ENCODE measurements at regions not wholly inside any gene's neighbourhood (a gene's known extent, or its start where the extent isn't known, plus 50 kb on each side); places are given as distances from the start of the nearest gene placed in this dataset.
"Not testable (repeated sequence)": the region's sequence is repeated elsewhere in the genome, so short reads cannot be mapped to it uniquely, and the experiment has no call there.

DNA sequence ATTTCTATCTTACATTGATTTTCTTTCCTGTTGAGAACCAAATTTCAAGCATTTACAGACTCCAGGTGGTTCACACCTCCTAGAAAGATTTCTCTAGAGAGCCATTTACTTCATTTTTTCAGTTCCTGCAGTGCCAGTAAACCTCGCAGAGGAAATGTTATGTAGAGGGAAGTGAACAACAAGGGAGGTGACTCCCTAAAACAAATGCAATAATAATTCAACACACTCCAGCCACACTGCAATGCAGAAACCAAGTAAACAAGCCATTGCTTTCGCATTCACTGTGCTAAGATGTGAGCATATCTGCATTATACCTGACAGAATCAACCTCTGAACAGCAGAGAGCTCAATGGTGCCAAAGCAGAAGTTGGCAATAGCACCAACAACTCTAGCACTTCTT, 215.1 kb downstream of the RBM26 start:
- no peak for DNase-seq (ENCODE audit: low read depth in 4 of 4, low spot score in 3 of 4)

DNA sequence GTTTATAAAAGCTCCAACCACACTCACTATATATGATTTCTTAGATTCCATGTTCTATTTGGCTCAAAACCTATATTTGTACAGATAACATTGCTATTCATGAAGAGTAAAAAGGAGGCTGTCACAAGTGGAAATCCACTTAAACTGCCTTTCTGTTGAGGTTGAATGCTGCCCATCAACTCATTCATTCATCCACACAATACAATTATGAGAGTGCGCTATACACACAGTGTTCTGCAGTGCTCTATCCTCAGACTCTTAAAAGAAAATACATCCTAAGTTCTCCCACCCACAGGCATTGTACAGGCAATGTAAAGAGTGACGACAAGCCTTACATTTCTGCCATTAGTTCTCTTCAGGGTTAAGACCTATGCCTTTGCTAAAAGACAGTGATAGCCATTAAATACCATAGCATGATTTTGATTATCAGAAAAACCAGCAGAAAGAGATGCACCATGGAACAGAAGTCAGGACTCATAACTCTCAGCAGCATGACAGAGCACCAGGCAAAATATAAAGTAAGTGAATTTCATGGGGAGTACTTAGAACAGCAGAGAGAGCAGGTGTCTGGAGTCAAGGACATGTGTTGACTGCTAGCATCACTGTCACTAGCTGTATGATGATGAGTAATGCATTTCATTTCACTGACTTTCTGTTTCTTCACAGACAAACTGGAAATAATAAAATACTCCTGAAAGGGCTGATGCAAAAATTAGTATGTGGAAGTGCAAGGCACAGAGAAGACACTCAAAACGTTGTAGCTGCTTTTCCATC, 218.0 kb downstream of the RBM26 start:
- no peak for DNase-seq (ENCODE audit: low read depth in 4 of 4, low spot score in 3 of 4)

DNA sequence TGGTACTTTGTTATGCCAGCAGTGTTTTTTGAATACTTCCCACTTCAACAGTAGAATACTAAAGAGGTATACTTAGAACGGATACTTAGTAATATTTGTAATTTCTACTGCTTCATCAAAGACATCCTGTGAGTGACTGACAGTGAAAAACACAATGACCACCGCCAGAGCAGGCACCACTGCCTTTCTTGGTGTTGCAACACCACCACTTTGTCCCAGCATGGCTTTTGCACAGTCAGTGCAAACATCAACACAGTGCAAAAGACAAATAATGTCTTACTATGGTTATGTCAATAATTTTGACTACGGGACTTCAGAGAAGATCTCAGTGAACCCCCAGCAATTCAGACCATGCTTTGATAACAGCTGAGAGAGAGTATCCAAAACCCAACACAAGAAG, 220.5 kb downstream of the RBM26 start:
- DNase-seq (ENCODE audit: low read depth in 4 of 4, low spot score in 3 of 4): no peak

DNA sequence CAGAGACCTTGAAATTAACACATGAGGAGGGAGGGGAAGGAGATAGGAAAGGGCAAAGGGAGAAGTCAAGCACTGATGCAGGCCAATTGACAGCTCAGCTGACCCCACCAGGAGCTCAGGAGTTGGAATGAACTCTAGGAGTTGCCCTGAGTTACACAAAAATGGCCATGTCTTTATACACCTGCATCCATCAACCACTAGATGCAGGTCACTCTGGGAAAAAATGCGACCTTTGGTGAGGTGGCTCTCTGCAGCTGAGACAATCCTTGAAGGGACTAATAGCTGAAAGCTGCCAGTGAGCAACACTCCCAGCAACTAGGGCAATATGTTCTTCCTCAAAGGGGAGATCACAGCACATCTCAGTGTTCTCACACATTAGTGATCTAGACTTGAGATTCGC, 222.8 kb downstream of the RBM26 start:
- no peak for DNase-seq (ENCODE audit: low read depth in 4 of 4, low spot score in 3 of 4)

DNA sequence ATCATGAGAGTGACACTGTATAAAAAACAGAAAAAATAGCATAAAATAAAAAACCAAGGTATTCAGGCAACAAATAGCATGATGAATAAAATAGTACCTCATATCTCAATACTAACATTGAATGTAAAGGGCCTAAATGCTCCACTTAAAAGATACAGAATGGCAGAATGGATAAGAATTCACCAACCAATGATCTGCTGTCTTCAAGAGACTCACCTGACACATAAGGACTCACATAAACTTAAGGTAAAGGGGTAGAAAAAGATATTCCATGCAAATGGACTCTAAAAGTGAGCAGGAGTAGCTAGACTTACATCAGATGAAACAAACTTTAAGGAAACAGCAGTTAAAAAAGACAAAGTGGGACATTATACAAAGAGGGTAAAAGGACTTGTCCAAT, 232.4 kb downstream of the RBM26 start:
- not testable (repeated sequence) for DNase-seq (ENCODE audit: low read depth in 4 of 4, low spot score in 3 of 4)

DNA sequence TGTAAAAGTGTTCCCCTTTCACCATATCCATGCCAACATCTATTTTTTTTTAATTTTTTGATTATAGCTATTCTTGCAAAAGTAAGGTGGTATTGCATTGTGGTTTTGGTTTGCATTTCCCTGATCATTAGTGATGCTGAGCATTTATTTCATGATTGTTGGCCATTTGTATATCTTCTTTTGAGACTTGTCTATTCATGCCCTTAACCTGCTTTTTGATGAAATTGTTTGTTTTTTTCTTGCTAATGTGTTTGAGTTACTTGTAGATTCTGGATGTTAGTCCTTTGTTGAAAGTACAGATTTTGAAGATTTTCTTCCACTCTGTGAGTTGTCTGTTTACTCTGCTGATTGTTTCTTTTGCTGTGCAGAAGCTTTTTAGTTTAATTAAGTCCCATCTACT, 233.1 kb downstream of the RBM26 start:
- not testable (repeated sequence) for DNase-seq (ENCODE audit: low read depth in 4 of 4, low spot score in 3 of 4)

DNA sequence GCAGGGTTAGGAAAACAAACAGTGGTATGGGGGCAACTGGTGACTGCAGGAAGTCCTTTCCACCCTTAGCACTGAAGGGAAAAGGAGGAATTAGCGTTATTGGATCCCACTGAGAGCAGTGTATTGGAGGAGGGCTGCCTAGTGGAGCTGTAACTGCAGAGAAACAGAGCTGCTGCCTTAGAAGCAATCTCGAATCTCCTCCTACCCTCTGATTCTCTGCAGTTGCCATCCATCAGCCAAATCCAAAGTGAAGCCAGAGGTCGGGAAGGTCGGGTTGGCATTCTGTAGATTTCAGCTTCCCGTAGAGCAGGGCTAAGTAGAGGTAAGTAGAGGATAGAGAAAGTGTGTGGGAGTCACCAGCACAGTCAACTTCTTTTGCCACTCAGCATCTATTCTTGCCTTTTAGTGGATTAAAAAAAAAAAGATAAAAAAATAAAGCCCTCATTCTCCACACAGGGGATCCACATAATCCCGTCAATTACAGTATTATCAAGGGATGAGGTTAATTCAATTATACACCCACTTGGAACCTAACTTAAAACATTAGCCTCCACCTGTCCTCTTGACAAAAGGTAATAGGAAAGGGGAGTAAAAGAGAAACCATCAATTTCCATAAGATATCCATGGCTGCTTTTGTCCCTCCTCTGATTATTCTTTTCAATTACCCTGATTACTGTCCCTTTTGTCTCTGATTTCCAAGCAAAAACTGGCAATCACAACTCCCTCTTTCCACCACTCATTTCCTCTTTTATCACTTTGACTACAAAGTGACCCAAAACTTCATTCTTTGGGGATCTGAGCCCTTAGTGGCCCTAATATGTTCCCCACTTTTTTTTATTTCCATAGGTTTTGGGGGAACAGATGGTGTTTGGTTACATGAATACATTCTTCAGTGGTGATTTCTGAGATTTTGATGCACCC, 234.7 kb downstream of the RBM26 start:
- no peak for DNase-seq (ENCODE audit: low read depth in 4 of 4, low spot score in 3 of 4)

DNA sequence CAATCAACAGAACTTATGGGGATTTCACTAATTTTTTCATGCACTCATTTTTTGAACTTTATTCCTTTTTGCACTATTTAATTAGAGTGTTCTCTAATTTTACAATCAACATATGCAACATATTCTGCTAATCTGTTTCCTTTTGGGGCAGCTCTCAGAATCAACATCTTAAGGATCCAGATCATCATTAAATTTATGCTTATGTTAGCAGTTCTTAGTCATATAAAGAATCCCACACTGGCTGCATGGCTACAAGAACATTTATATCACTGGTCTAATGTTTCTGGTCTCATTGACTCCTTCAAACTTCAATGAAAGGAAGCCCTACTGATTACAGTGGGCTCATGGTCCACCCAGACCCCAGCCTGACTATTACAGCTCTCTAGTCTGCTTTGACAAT, 245.2 kb downstream of the RBM26 start:
- no peak for DNase-seq (ENCODE audit: low read depth in 4 of 4, low spot score in 3 of 4)

DNA sequence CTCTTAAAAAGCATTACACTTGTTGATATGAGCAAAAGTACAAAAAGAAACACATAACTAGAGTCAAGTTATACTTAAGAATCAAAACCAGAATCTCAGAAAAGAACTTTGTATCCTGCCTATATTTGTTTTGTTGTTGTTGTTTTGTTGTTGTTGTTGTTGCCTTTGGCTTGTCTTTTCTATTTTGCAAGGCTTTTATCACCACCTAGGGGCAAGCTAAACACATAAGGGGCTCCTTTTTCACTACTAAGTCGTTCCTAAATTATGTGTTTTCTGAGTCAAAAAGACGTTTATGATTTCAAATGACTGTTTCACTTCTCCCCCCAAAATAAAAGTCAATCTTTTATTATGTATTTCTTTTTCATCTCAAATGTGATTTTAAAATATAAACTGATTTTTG, 250.2 kb downstream of the RBM26 start:
- no peak for DNase-seq (ENCODE audit: low read depth in 4 of 4, low spot score in 3 of 4)

DNA sequence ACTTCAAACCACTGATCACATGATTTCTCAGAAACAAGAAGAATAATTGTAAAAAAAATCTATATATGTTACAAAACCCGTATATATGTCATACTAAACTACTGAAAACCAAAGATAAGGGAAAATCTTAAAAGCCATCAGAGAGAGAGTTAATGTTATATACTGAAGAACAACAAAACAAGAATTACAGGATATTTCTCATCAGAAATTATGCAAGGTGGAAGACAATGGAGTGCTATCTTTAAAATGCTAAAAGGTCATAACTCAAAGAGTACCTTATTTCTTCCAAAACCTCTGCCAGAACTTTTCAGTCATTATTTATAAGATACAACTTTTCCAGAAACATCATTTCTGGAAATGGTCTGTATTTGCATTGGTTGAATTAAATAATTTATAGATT, 256.8 kb downstream of the RBM26 start:
- DNase-seq (ENCODE audit: low read depth in 4 of 4, low spot score in 3 of 4): no peak

DNA sequence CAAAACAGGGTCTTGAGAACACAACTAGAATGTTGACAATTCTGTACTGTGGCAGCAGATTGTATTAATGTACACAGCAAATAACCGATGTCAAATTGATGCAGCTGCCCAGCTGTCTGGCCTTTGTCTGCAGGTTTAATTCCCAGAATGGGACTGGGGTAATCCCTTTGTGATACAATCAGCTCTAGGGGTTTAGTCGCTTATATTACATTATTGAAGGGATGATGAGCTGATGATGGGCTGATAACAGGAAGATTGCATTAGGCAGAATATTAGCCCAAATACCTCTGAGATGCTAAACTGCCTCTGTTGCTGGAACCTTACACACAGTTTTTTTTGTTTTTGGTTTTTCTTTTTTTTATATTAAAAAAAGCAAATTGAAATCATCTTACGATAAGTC, 265.0 kb downstream of the RBM26 start:
- no peak for DNase-seq (ENCODE audit: low read depth in 4 of 4, low spot score in 3 of 4)

DNA sequence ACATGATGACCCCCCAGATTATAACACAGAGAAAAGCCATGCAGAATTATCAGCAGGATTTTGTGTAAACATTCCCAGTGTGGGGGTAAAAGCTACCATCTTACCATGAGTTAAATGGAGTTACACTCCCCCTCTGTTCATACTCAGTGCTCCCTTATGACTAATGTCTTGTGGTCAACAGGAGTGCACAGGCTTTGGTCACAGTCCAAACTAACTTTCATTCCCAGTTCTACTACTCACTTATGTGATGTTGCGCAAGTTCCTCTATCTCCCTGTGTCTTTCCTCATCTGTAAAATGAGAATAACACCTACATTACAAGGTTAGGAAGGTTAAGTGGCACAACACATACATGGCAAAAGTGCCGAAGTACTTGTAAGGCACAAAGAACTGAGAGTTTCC, 277.9 kb downstream of the RBM26 start:
- DNase-seq (ENCODE audit: low read depth in 4 of 4, low spot score in 3 of 4): no peak

DNA sequence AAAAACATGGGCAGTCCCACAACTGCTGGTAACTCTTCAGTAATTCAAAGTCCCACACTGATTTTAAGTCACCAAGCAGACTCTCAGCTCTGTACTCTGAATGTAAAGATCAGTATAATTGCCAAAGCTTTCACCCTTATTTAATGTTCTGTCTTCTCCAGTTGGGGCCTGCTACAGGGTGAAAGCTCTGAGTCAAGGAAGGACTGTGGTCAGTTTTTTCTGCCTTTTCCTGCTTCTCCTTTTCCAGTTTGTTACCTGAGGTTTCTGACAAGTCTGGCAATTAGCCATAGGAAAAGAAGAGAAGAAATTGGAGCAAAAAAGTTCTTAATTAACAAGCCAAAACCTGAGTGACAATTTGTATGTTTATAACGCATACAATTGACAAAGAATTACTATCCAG, 279.3 kb downstream of the RBM26 start:
- no peak for DNase-seq (ENCODE audit: low read depth in 4 of 4, low spot score in 3 of 4)

DNA sequence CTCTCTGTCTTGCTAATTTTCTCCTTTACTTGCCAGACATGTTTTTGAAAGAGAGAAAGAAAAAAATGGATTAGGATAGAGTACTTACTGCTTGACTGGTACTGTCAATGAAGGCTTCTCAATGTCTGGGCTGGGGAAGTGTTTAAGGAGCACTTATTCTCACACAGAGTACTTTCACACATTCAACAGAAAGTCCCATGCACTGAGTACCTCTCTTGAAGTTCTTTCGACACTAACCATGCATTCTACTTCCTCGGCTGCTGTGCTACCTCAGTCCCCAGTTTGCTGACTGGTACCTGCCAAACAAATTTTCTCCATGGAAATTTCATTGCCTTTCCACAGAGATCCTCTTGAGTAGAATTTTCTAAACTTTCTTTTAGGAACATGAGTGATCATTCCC, 281.9 kb downstream of the RBM26 start:
- no peak for DNase-seq (ENCODE audit: low read depth in 4 of 4, low spot score in 3 of 4)

DNA sequence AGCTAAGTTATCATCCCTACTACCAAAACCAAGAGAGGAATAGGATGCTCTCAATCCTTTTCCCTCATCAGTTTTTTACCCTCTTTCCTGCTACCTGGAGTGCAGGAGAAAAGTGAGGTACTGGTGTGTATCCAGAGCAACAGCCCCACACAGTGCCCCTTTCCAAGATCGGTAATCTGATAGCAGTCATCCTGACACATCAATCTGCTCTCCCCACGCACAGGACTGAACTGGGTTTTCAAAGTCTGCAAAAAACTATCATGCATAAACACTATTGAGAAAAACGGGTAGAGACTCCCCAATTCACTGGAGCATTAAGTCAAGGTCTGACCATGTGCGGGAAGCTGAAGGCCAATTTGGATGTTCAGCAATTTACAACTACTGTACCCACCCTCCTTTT, 284.8 kb downstream of the RBM26 start:
- peak in 1 of 4 donors; percentile 4 for DNase-seq (ENCODE audit: low read depth in 4 of 4, low spot score in 3 of 4)

DNA sequence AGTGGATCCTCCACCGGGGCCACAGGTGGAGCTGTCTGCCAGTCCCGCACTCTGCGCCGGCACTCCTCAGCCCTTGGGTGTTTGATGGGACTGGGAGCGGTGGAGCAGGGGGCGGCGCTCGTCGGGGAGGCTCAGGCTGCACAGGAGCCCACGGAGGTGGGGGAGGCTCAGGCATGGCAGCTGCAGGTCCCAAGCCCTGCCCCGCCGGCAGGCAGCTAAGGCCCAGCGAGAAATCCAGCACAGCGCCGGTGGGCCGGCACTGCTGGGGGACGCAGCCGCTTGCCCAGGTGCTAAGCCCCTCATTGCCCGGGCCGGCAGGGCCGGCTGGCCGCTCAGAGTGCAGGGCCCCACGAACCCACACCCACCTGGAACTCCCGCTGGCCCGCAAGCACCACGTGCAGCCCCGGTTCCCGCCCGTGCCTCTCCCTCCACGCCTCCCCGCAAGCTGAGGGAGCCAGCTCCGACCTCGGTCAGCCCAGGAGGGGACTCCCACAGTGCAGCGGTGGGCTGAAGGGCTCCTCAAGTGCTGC, 286.4 kb downstream of the RBM26 start:
- no peak for DNase-seq (ENCODE audit: low read depth in 4 of 4, low spot score in 3 of 4)

DNA sequence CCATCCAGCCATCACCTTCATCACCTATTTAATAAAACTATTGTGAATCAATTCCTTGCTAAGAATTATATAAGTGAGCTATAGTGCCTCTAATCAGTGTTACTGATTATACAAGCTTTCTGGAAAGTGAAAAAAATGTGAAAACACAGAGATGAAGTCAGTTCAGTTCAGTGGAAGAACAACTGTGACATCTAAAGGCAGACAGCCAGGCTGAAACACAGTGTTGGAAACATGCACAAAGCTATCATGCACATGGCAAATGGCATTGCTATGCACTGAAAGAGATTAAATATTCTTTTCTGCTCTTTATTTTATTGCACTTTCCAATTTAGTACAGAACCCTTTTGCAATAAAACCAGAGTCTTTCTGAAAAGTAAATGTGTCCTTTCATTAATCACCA, 294.0 kb downstream of the RBM26 start:
- no peak for DNase-seq (ENCODE audit: low read depth in 4 of 4, low spot score in 3 of 4)

DNA sequence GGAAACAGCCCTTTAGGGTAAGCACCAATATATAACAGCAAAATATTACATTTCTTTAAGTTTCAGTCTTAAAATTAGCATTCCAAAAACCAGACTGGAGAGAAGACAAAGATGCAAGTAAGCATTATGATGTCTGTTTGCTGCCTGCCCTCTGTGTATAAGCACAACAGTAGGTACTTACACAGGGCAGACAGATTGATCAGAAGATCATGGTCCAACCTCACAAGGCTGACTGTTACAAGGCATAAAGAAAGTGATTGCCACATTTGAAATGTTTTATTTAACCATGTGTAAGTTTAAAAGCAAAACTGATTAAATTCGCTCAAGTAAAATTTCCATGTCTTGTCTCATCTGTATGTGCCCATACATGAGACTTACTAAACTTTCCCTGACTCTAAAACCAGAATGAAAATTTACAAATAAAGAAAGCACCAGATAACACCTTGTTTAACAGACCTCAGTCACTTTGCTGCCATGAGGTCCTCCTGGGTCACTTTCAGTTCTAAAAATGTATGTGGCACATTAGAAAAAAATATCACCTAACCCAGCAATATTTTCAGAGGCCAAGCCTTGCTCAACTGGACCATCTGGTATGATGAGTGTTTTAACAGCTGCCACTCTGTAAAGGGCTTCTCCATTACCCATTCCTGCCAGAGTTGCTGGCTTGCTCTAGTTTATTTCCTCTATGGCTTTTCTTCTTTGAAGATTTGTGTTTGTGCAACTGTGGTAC, 297.0 kb downstream of the RBM26 start:
- DNase-seq (ENCODE audit: low read depth in 4 of 4, low spot score in 3 of 4): no peak

DNA sequence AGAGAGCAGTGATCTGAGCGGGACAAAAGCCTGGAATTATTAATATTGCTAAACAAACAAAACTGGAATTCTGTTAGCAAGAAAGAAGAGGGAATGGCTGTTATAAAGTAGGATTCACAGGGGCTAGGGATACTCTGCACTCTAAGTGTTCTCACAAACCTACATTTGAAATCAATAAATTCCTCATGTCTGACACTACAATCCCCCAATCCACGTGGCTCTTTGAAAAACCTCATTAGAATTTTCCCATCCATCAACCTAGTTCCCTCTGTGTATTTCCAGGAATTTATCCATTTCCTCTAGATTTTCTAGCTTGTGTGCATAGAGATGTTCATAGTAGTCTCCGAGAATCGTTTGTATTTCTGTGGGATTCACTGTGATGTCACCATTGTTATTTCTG, 307.5 kb downstream of the RBM26 start:
- DNase-seq (ENCODE audit: low read depth in 4 of 4, low spot score in 3 of 4): no peak

DNA sequence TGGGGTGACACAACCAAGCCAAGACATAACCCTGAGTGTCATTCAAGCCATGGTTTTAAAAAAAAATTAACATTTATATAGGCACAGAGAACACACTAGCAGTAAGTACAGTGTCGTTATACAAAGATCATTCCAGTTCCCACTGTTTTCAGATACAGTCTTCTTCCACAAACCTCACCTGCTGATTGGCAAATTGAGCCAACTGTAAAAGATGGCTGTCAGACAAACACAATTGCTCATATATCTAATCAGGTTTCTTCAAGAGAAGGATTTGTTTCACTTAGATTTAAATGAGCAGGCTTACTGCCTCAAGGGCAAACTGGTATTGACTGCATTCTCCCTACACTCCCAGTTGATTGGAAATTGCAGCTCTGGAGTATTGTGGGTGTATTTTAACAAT, 308.9 kb downstream of the RBM26 start:
- DNase-seq (ENCODE audit: low read depth in 4 of 4, low spot score in 3 of 4): no peak

DNA sequence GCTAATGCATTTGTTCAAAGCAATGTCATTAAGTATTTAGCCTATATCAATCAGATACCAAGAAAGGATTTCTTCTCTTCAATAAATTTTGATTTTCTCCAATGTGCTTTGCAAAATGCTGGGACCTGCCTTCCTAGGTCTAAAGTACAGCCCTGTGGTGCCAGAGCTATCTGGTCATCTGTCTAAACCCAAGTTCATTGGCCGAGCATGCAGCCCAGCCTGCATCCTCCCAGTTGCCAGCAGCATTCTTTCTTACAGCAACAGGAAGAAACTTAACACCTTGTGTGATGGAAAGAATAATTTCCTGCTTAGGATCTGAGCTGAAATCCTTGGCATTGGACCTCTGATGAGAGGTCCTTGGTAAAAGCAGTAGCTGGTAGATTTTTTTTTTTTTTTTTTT, 310.0 kb downstream of the RBM26 start:
- no peak for DNase-seq (ENCODE audit: low read depth in 4 of 4, low spot score in 3 of 4)
